ENCODE measurements at regions not wholly inside any gene's neighbourhood (a gene's known extent, or its start where the extent isn't known, plus 50 kb on each side); places are given as distances from the start of the nearest gene placed in this dataset.

- TF ChIP-seq THAP7 (CRISPR knock-in tag; IDR thresholded peaks at IDR 0.05) (no peak), CTCFL (IDR thresholded peaks at IDR 0.05; ENCODE audit: borderline replicate concordance, insufficient read depth, low read depth, low read length, poor library complexity, severe bottlenecking) (no peak), FOXK1 (CRISPR knock-in tag; IDR thresholded peaks at IDR 0.05; ENCODE audit: borderline replicate concordance) (no peak), CCAR2 (IDR thresholded peaks at IDR 0.05; ENCODE audit: low read depth, low read length) (no peak), ZBTB17 (CRISPR knock-in tag; IDR thresholded peaks at IDR 0.05) (0 out of 2 replicates have a peak, but pooled peaks have one; percentile 18), ZNF449 (CRISPR knock-in tag; IDR thresholded peaks at IDR 0.05) (no peak), E2F8 (IDR thresholded peaks at IDR 0.05; ENCODE audit: low read depth, partially characterized antibody) (no peak), CC2D1A (IDR thresholded peaks at IDR 0.05) (peak; percentile 70; the same call in 1 of the 2 replicates), ARHGAP35 (IDR thresholded peaks at IDR 0.05; ENCODE audit: partially characterized antibody) (no peak), MTA1 (IDR thresholded peaks at IDR 0.05; ENCODE audit: borderline replicate concordance) (no peak), IRF2 (CRISPR knock-in tag; IDR thresholded peaks at IDR 0.05) (no peak), ATF4 (CRISPR knock-in tag; IDR thresholded peaks at IDR 0.05) (no peak; the same call in 1 of the 2 replicates), ZHX1 (conservative IDR thresholded peaks at IDR 0.05; ENCODE audit: low read length) (no peak), MAFG (tag; conservative IDR thresholded peaks at IDR 0.05) (no peak), KAT2B (IDR thresholded peaks at IDR 0.05; ENCODE audit: low read depth, low read length) (no peak), HNRNPL (IDR thresholded peaks at IDR 0.05; ENCODE audit: low read depth, low read length) (no peak), MEF2D (tag; conservative IDR thresholded peaks at IDR 0.05; ENCODE audit: low read depth) (no peak), ZNF696 (CRISPR knock-in tag; conservative IDR thresholded peaks at IDR 0.05) (no peak)
Measured at GRCh38 chr3:139288266-139288821, 55.5 kb upstream of the MRPS22 start (continued).
